Coronary artery (tissue), 2 donors: ENCODE measurements at regions not wholly inside any gene's neighbourhood (a gene's known extent, or its start where the extent isn't known, plus 50 kb on each side); places are given as distances from the start of the nearest gene placed in this dataset.

Experiments used
- DNase-seq: peaks from one replicate; pipeline ENCODE4 v3.0.0-alpha.2; 2017; ENCODE audit warnings: low spot score
- H3K27ac ChIP-seq, 2 donors: fragments of 200-600 bp; sonication (generic); one replicate each; pipeline ENCODE4 v1.5.1; 2016 to 2019
- H3K4me3 ChIP-seq: fragments of 200-600 bp; sonication (generic); 2 replicates; pipeline ENCODE4 v1.5.1; 2016; ENCODE audit warnings: mild to moderate bottlenecking, moderate library complexity
- TF ChIP-seq, protein P1 (sequence below): fragments of 200-600 bp; sonication (generic); IDR thresholded peaks from one replicate; pipeline ENCODE4 v1.5.1; 2019; ENCODE audit warnings: antibody characterized with exemption

GRCh38 chr12:131521326-131521725, 189.6 kb upstream of the SFSWAP start:
- H3K27ac ChIP-seq: no peak overlapping the region
- no peak for DNase-seq
- no peak overlapping the region for H3K4me3 ChIP-seq
- TF ChIP-seq, protein P1, sequence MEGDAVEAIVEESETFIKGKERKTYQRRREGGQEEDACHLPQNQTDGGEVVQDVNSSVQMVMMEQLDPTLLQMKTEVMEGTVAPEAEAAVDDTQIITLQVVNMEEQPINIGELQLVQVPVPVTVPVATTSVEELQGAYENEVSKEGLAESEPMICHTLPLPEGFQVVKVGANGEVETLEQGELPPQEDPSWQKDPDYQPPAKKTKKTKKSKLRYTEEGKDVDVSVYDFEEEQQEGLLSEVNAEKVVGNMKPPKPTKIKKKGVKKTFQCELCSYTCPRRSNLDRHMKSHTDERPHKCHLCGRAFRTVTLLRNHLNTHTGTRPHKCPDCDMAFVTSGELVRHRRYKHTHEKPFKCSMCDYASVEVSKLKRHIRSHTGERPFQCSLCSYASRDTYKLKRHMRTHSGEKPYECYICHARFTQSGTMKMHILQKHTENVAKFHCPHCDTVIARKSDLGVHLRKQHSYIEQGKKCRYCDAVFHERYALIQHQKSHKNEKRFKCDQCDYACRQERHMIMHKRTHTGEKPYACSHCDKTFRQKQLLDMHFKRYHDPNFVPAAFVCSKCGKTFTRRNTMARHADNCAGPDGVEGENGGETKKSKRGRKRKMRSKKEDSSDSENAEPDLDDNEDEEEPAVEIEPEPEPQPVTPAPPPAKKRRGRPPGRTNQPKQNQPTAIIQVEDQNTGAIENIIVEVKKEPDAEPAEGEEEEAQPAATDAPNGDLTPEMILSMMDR: no peak

GRCh38 chr12:131525795-131526508, 184.9 kb upstream of the SFSWAP start:
- Histone ChIP-seq H3K27ac (no peak overlapping the region), H3K4me3 (no peak overlapping the region)
- TF ChIP-seq, protein P1: no peak
- DNase-seq: peak; percentile 52

- TF ChIP-seq, protein P1: no peak
- Histone ChIP-seq H3K27ac (no peak overlapping the region), H3K4me3 (no peak overlapping the region)
- DNase-seq: peak; percentile 40
Measured at GRCh38 chr12:131527092-131527491, 183.8 kb upstream of the SFSWAP start.

- TF ChIP-seq, protein P1: no peak
- Histone ChIP-seq H3K27ac (no peak overlapping the region), H3K4me3 (no peak overlapping the region)
- DNase-seq: peak; percentile 54
Measured at GRCh38 chr12:131527736-131528135, 183.2 kb upstream of the SFSWAP start.

DNA sequence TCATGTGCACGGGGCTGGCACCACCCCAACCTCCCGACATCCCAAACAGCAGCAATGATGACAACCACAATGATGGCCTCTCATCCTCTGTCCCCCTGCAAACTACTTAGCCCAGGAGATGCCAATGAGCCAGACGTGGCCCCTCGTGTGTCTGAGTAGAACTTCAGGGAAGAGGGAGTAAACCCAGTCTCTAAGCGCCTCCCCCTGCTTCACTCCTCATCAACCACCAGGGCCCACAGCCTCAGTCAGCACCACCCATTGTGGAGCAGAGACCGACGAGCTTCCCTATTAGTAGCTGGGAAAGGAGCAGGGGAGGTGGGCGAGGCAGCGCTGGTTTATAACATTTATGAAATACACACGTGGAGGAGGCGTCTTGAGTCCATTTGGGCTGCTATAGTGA, 182.7 kb upstream of the SFSWAP start:
- peak; percentile 57 for DNase-seq
- TF ChIP-seq, protein P1: no peak
- Histone ChIP-seq H3K27ac (no peak overlapping the region), H3K4me3 (no peak overlapping the region)

GRCh38 chr12:131528667-131529066, 182.2 kb upstream of the SFSWAP start:
- no peak overlapping the region for H3K27ac ChIP-seq
- DNase-seq: no peak
- TF ChIP-seq, protein P1: no peak
- no peak overlapping the region for H3K4me3 ChIP-seq
